IMR-90 (cell line): ENCODE measurements at regions not wholly inside any gene's neighbourhood (a gene's known extent, or its start where the extent isn't known, plus 50 kb on each side); places are given as distances from the start of the nearest gene placed in this dataset.

Source experiments
- ATAC-seq: fragments of 200-7000 bp; cut with Tn5 transposase; 2 replicates; pipeline ENCODE4 v1.9.1; 2020; ENCODE audit warnings: low read depth, mild to moderate bottlenecking, moderate library complexity
- BruUV-seq: library from RNA; stranded (reverse); fragments of 400-500 nt; replicated peaks from 2 replicates; lab custom pipeline; 2021; lab: Mats Ljungman, UMichigan
- CTCF ChIA-PET: fragments of 300-600 bp; formaldehyde crosslinking; extraction: SDS; loops from one replicate; lab custom pipeline; 2021; ENCODE audit warnings: antibody characterized with exemption; lab: Yijun Ruan, JAX
- POLR2A ChIA-PET: fragments of 300-600 bp; sonication (Branson Sonifier 250); formaldehyde crosslinking; loops from one replicate; lab custom pipeline; 2022; ENCODE audit warnings: antibody characterized with exemption; ENCODE audit not compliant: unreplicated experiment; lab: Charles Lee
- DNase-seq: peaks from one replicate; pipeline ENCODE4 v3.0.0; 2013
- H2AFZ ChIP-seq: replicated peaks from 2 replicates; pipeline ENCODE3; 2013; ENCODE audit warnings: low read length, mild to moderate bottlenecking; ENCODE audit not compliant: poor library complexity
- H2AK5ac ChIP-seq: 2 replicates; pipeline ENCODE4 v1.6.1; 2013; ENCODE audit warnings: low read depth, low read length, inconsistent platforms
- H2AK9ac ChIP-seq: replicated peaks from 2 replicates; pipeline ENCODE3; 2013; ENCODE audit warnings: mild to moderate bottlenecking, low read depth, low read length, moderate library complexity; ENCODE audit not compliant: poor library complexity
- H2BK120ac ChIP-seq: 2 replicates; pipeline ENCODE4 v1.6.1; 2013; ENCODE audit warnings: low read depth, low read length, inconsistent platforms
- H2BK15ac ChIP-seq: 3 replicates; pipeline ENCODE4 v1.6.1; 2013; ENCODE audit warnings: low read depth, low read length, inconsistent platforms
- H2BK20ac ChIP-seq: 2 replicates; pipeline ENCODE4 v1.6.1; 2013; ENCODE audit warnings: low read depth, mild to moderate bottlenecking, inconsistent platforms, low read length, moderate library complexity
- H2BK5ac ChIP-seq: 2 replicates; pipeline ENCODE4 v1.6.1; 2013; ENCODE audit warnings: mild to moderate bottlenecking, low read depth, low read length, inconsistent platforms; ENCODE audit not compliant: poor library complexity, severe bottlenecking
- H3K14ac ChIP-seq: replicated peaks from 2 replicates; pipeline ENCODE4 v1.6.1; 2013; ENCODE audit warnings: low read depth, low read length, inconsistent platforms
- H3K18ac ChIP-seq: 2 replicates; pipeline ENCODE4 v1.6.1; 2013; ENCODE audit warnings: low read depth, low read length, control low read depth
- H3K23ac ChIP-seq: 2 replicates; pipeline ENCODE4 v1.6.1; 2013; ENCODE audit warnings: low read depth, low read length, inconsistent platforms
- H3K27ac ChIP-seq: 2 replicates; pipeline ENCODE4 v1.5.1; 2013; ENCODE audit warnings: mild to moderate bottlenecking, control low read depth, low read length; ENCODE audit not compliant: insufficient read depth
- H3K27me3 ChIP-seq: 2 replicates; pipeline ENCODE4 v1.6.1; 2013; ENCODE audit warnings: low read length; ENCODE audit not compliant: control insufficient read depth, insufficient read depth
- H3K36me3 ChIP-seq: 2 replicates; pipeline ENCODE4 v1.6.1; 2013; ENCODE audit warnings: low read length, mixed read lengths; ENCODE audit not compliant: control insufficient read depth, insufficient read depth
- H3K4ac ChIP-seq: 2 replicates; pipeline ENCODE4 v1.6.1; 2013; ENCODE audit warnings: low read depth, low read length, inconsistent platforms
- H3K4me1 ChIP-seq: 2 replicates; pipeline ENCODE4 v1.6.1; 2013; ENCODE audit warnings: low read length, mixed read lengths; ENCODE audit not compliant: control insufficient read depth, insufficient read depth
- H3K4me2 ChIP-seq: 2 replicates; pipeline ENCODE4 v1.6.1; 2013; ENCODE audit warnings: low read depth, mild to moderate bottlenecking, control low read depth, low read length, moderate library complexity
- H3K4me3 ChIP-seq: 2 replicates; pipeline ENCODE4 v1.5.1; 2013; ENCODE audit warnings: low read depth, mild to moderate bottlenecking, control low read depth, low read length, moderate library complexity; ENCODE audit not compliant: insufficient read depth
- H3K56ac ChIP-seq: 2 replicates; pipeline ENCODE4 v1.6.1; 2013; ENCODE audit warnings: low read length, inconsistent platforms; ENCODE audit not compliant: insufficient read depth; ENCODE audit errors: extremely low read depth
- H3K79me1 ChIP-seq, 2 experiments: 2 replicates each; pipeline ENCODE4 v1.6.1; 2013; ENCODE audit warnings: low read length in 2 of 2, inconsistent platforms in 1 of 2, low read depth in 1 of 2
- H3K9ac ChIP-seq: 2 replicates; pipeline ENCODE4 v1.6.1; 2013; ENCODE audit warnings: low read depth, low read length, control low read depth
- H3K9me1 ChIP-seq: 2 replicates; pipeline ENCODE4 v1.6.1; 2013; ENCODE audit warnings: low read length, inconsistent platforms; ENCODE audit not compliant: insufficient read depth
- H3K9me3 ChIP-seq: 2 replicates; pipeline ENCODE4 v1.6.1; 2013; ENCODE audit warnings: low read length; ENCODE audit not compliant: control insufficient read depth, insufficient read depth
- H4K20me1 ChIP-seq: 2 replicates; pipeline ENCODE4 v1.6.1; 2013; ENCODE audit warnings: low read length, inconsistent platforms; ENCODE audit not compliant: insufficient read depth
- H4K5ac ChIP-seq: 2 replicates; pipeline ENCODE4 v1.6.1; 2013; ENCODE audit warnings: mild to moderate bottlenecking, low read depth, low read length, control low read depth
- H4K8ac ChIP-seq, 2 experiments: 2 replicates each; pipeline ENCODE4 v1.6.1; 2013; ENCODE audit warnings: low read depth in 2 of 2, low read length in 2 of 2, control low read depth in 1 of 2, inconsistent platforms in 1 of 2
- H4K91ac ChIP-seq: 2 replicates; pipeline ENCODE4 v1.6.1; 2013; ENCODE audit warnings: low read depth, low read length, inconsistent platforms; ENCODE audit not compliant: insufficient read depth
- MAFK ChIP-seq: IDR thresholded peaks from 2 replicates; pipeline ENCODE4 v1.6.1; 2012; ENCODE audit warnings: low read depth, low read length, improper control_type of control experiment
- MXI1 ChIP-seq: IDR thresholded peaks from 2 replicates; pipeline ENCODE4 v1.6.1; 2012; ENCODE audit warnings: low read depth, mild to moderate bottlenecking, low read length, moderate library complexity, borderline replicate concordance
- NFE2L2 ChIP-seq: fragments of 150-350 bp; IDR thresholded peaks from 2 replicates; pipeline ENCODE4 v1.6.1; 2016; ENCODE audit warnings: low read depth, mild to moderate bottlenecking, low read length
- RFX5 ChIP-seq: IDR thresholded peaks from 2 replicates; pipeline ENCODE4 v1.8.0; 2012; ENCODE audit warnings: low read depth, mild to moderate bottlenecking, low read length, moderate library complexity
- WGBS, 2 experiments: methylation state at CpG; one replicate each; pipeline versions ENCODE4 v1.1.5 to v1.1.7; 2013; ENCODE audit warnings: missing lambda C conversion rate in 2 of 2; ENCODE audit not compliant: insufficient read length in 1 of 2; ENCODE audit errors: extremely low coverage in 2 of 2; 5-methylcytosine and 5-hydroxymethylcytosine counted together
- dilution Hi-C: fragments of 300-500 bp; cut with HindIII; formaldehyde crosslinking; loops from one replicate; pipeline ENCODE4 v1.14.3; 2018; ENCODE audit warnings: low sequenced_read_pairs; ENCODE audit not compliant: unreplicated experiment
- in situ Hi-C: fragments of 300-500 bp; cut with MboI; formaldehyde crosslinking; loops from 3 replicates; pipeline ENCODE4 v1.14.3; 2019; ENCODE audit warnings: low sequenced_read_pairs, inconsistent platforms, mixed read lengths
- intact Hi-C: fragments of 100-400 bp; cut with micrococcal nuclease; formaldehyde crosslinking; loops from 2 replicates; pipeline ENCODE4 v1.10.0; 2022

DNA sequence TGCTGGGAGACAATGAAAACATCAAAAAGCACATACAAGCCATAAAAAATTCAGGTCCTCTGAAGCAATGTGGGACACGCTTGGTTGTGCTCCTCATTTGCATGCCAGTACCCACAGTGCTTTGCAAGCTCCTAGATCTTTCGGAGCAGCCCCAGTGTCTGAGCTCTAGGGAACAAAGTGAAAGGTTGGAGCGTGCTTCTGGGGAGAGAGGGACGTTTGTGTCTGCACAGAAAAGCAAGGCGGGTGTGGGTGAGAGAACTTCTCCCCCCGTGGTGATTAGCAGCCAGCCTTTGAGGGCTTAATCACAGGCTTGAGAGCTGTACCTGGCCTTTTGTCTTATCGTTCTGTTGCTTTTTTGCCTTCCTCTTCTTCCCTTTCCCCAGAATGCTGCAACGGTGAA, 76.7 kb upstream of the HABP2 start:
- POLR2A ChIA-PET: interaction anchor here (0.7 kb wide), 1 partner anchor 1377 kb away, joined by 3 read pairs; no protein-coding TSS in a partner anchor

More for the DNA sequence above, 76.7 kb upstream of the HABP2 start:
- dilution Hi-C loops: no loop called here
- Histone ChIP-seq H4K91ac (no peak overlapping the region), H2AFZ (no peak overlapping the region), H2AK9ac (no peak overlapping the region), H3K79me1 (no peaks in the 10 kb centered on the region), H3K27me3 (no peaks in the 10 kb centered on the region), H2BK15ac (no peak overlapping the region), H3K4me1 (no peaks in the 10 kb centered on the region), H3K23ac (no peak overlapping the region), H3K36me3 (no peaks in the 10 kb centered on the region), H3K4me2 (no peak overlapping the region), H2AK5ac (no peak overlapping the region), H4K8ac (no peak overlapping the region), H3K9me3 (peaks cover 11% of the 10 kb centered on the region), H3K27ac (no peak overlapping the region), H3K18ac (no peak overlapping the region), H3K4me3 (no peak overlapping the region), H3K9me1 (no peaks in the 10 kb centered on the region), H3K14ac (no peak overlapping the region), H3K9ac (no peak overlapping the region), H3K4ac (no peak overlapping the region), H3K56ac (no peak overlapping the region), H4K20me1 (no peaks in the 10 kb centered on the region), H2BK5ac (no peak overlapping the region), H4K5ac (no peak overlapping the region), H2BK20ac (no peak overlapping the region), H2BK120ac (no peak overlapping the region)
- WGBS, 2 experiments: no CpG with 5 or more reads among the region's 8 CpGs
- no TSS peak for BruUV-seq
- in situ Hi-C loops: no loop called here
- ATAC-seq (no peak), DNase-seq (no peak)
- intact Hi-C loops: no loop called here
- CTCF ChIA-PET: no interaction called here
- no peak for TF ChIP-seq RFX5
- TF ChIP-seq NFE2L2: no peak
- TF ChIP-seq MAFK: no peak
- no peak for TF ChIP-seq MXI1
